Ishikawa (cell line): ENCODE measurements at regions not wholly inside any gene's neighbourhood (a gene's known extent, or its start where the extent isn't known, plus 50 kb on each side); places are given as distances from the start of the nearest gene placed in this dataset.

Experiments used
- CEBPB ChIP-seq: IDR thresholded peaks from 2 replicates; pipeline ENCODE4 v1.6.1; 2012
- CREB1 ChIP-seq: IDR thresholded peaks from 2 replicates; pipeline ENCODE4 v1.6.1; 2012; ENCODE audit warnings: low read depth
- EGR1 ChIP-seq: IDR thresholded peaks from 2 replicates; pipeline ENCODE4 v1.6.1; 2012
- EP300 ChIP-seq: IDR thresholded peaks from 2 replicates; pipeline ENCODE4 v1.6.1; 2012; ENCODE audit warnings: borderline replicate concordance
- FOXM1 ChIP-seq: IDR thresholded peaks from 2 replicates; pipeline ENCODE4 v1.6.1; 2012; ENCODE audit warnings: low read depth, borderline replicate concordance
- NFIC ChIP-seq: IDR thresholded peaks from 2 replicates; pipeline ENCODE4 v1.6.1; 2012
- RAD21 ChIP-seq: IDR thresholded peaks from 2 replicates; pipeline ENCODE4 v1.6.1; 2012; ENCODE audit warnings: low read depth
- TAF1 ChIP-seq: IDR thresholded peaks from 2 replicates; pipeline ENCODE4 v1.6.1; 2012; ENCODE audit warnings: low read depth, mild to moderate bottlenecking
- TCF12 ChIP-seq: IDR thresholded peaks from 2 replicates; pipeline ENCODE4 v1.6.1; 2012; ENCODE audit warnings: low read depth
- TEAD4 ChIP-seq: IDR thresholded peaks from 2 replicates; pipeline ENCODE4 v1.6.1; 2012
- YY1 ChIP-seq: IDR thresholded peaks from 2 replicates; pipeline ENCODE4 v1.6.1; 2012; ENCODE audit warnings: low read depth
- TF ChIP-seq, protein P1 (sequence below): IDR thresholded peaks from 2 replicates; pipeline ENCODE4 v1.6.1; 2012; ENCODE audit warnings: low read depth, mild to moderate bottlenecking
- TF ChIP-seq, protein P2 (sequence below): IDR thresholded peaks from 2 replicates; pipeline ENCODE4 v1.6.1; 2012

DNA sequence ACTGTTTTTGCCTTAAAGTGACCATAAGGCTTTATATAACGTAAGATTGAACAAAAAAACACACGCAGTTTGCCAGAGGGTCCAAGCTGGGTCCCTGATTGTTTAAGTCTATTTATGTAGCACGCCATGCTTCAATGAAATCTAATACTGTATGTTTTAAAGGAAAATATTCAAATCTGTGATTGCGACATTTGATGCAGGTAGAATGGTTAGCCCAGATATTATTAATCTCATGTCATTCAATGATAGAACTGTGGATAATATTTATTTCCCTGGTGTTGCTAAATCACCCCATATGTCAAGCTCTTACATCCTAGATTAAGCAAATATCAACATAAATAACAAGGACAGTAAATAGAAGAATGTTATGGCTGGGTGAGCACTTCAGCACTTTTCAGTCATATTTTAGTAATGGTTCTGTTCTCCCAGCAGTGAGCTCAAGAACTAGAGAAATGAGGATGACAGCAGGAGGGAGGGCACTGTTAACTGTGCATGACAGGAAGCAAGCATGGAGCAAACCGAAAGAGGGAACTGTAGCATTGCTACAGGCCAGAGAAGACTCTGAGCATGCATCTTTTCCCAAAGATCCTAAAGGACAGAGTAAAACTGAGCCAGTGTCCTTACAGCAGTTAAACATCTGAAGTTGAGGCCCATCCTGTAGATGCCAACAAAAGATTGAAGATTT lies 465.7 kb upstream of the MGAT4C start:
- no peak for TF ChIP-seq FOXM1
- no peak for TF ChIP-seq TEAD4
- no peak for TF ChIP-seq RAD21
- TF ChIP-seq CREB1 = no peak
- TF ChIP-seq EP300 = no peak
- peak; percentile 48; the same call in 1 of the 2 replicates for TF ChIP-seq CEBPB
- TF ChIP-seq, protein P1, sequence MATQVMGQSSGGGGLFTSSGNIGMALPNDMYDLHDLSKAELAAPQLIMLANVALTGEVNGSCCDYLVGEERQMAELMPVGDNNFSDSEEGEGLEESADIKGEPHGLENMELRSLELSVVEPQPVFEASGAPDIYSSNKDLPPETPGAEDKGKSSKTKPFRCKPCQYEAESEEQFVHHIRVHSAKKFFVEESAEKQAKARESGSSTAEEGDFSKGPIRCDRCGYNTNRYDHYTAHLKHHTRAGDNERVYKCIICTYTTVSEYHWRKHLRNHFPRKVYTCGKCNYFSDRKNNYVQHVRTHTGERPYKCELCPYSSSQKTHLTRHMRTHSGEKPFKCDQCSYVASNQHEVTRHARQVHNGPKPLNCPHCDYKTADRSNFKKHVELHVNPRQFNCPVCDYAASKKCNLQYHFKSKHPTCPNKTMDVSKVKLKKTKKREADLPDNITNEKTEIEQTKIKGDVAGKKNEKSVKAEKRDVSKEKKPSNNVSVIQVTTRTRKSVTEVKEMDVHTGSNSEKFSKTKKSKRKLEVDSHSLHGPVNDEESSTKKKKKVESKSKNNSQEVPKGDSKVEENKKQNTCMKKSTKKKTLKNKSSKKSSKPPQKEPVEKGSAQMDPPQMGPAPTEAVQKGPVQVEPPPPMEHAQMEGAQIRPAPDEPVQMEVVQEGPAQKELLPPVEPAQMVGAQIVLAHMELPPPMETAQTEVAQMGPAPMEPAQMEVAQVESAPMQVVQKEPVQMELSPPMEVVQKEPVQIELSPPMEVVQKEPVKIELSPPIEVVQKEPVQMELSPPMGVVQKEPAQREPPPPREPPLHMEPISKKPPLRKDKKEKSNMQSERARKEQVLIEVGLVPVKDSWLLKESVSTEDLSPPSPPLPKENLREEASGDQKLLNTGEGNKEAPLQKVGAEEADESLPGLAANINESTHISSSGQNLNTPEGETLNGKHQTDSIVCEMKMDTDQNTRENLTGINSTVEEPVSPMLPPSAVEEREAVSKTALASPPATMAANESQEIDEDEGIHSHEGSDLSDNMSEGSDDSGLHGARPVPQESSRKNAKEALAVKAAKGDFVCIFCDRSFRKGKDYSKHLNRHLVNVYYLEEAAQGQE = no peak
- no peak for TF ChIP-seq YY1
- no peak for TF ChIP-seq TAF1
- no peak for TF ChIP-seq TCF12
- TF ChIP-seq, protein P2, sequence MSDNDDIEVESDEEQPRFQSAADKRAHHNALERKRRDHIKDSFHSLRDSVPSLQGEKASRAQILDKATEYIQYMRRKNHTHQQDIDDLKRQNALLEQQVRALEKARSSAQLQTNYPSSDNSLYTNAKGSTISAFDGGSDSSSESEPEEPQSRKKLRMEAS = no peak
- TF ChIP-seq EGR1 = no peak
- TF ChIP-seq NFIC = no peak
